Dermis blood vessel endothelial cell (primary cell): ENCODE measurements at regions not wholly inside any gene's neighbourhood (a gene's known extent, or its start where the extent isn't known, plus 50 kb on each side); places are given as distances from the start of the nearest gene placed in this dataset.

Source experiments
- DNase-seq: peaks from one replicate; pipeline ENCODE4 v3.0.0; 2010

DNA sequence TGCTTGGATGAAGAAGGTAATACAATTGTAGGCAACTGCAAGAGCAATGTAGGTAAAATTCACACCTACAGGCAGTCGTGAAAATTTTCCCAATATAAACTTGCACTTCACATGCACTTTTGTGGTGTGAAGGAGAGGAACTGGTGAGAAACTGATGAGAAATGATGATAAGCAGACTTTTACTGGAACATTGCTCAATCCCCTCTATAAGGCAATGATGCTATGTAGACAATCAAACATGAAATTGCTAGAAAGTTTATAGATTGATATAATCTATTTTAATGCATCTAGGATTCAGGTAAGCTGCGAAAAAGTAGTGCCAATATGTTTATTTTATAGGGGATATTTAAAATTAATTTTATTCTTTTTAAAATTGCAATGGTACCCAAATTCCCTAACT is 802.2 kb downstream of the KCNT2 start:
- DNase-seq, result no peak

DNA sequence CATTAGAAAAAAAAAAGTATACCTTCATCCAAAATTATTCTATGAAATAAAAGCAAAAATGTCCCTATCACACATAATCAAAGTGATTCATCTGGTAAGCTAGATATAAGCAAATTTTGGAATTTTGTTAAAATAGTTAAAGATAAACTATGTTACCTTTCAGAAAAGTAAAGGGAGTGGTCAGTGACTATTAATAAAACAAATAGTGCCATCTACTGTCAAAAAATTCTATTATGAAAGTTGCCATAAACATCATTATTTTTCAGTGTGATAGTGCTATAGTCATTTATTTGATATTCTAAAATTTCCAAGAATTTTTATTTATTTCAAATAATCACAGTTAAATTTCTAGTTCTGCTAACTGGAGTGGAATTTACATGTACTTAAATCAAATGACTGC is 803.7 kb downstream of the KCNT2 start:
- no peak for DNase-seq

DNA sequence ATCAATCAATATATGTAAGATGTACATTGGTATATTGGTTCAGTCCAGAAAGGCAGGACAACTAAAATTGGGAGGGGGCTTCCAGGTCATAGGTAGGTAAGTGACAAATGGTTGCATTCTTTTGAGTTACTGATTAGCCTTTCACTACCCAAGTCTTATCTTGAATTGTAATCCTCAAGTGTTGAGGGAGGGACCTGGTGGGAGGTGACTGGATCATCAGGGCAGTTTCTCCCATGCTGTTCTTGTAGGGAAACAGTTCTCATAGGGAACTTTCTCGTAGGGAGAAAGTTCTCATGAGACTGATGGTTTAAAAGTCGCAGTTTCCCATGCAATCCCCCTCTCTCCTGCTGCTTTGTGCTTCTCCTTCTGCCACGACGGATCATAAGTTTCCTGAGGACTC is 809.2 kb downstream of the KCNT2 start:
- DNase-seq, result no peak

DNA sequence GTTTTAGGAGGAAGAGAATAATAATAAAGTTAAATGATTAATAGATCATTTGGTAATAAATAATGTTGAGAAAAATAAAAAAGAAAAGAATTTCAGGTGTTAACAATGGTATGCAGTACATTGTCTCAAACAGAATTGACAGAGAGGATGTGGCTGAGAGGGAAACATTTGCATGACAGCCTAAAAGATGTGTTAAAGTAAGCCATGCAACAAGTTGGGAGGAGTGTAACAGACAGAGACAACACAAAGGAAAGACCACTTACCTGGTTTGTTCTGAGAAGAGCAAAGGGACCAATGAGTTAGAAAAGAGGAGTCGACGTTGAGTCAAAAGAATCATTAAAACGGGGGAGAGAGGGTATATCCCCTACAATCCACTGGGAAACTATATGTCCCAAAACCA is 814.0 kb downstream of the KCNT2 start:
- DNase-seq, result no peak

DNA sequence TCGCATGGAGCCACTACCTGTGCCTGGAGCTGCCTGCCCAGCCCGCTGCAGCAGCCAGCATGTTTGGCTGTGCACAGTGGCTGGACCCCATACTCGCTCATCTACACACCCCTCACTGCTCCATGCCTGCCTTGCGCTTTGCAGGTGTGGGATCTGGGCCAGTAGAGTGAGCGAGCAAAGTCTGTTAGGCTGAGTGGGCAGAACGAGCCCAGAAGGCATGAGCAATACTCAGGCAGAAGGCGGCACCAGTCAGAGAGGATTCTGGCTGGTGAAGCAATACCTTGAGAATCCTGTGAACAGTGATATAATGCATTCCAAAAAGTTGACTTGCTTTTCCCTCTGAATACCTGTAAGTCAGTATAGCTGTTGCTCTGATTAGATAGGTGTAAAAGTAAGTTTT is 816.4 kb downstream of the KCNT2 start:
- no peak for DNase-seq

DNA sequence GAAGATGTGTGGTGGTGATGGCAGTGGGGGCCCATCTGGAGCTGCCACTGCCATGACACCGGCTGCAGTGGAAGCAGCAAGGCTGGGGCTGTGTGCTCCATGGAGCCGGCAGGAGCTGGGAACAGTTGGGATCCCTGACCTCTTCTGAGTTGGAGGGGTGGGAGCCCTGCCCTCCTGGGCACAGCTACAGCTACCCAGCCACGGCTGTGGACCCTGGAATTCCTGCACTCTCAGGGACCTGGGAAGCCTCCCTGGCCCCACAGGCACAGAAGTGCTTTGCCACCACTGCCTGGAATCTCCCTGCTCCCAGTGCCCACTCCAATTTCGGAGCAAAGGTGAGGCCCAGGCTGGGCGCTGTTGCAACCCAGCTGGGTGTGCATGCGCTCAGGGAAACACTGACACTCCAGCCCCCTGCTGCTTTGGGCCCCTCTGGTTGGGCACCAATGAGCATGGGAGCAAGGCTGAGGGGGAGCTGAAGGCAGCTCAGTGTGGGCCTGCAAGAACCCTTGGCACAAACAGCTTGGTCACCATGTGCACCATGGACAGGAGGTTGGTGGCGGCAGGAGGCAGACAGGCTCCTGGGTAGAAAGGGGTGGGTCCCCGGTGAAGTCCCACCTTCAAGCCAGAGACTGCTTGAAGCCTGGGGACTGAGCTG is 817.6 kb downstream of the KCNT2 start:
- no peak for DNase-seq

DNA sequence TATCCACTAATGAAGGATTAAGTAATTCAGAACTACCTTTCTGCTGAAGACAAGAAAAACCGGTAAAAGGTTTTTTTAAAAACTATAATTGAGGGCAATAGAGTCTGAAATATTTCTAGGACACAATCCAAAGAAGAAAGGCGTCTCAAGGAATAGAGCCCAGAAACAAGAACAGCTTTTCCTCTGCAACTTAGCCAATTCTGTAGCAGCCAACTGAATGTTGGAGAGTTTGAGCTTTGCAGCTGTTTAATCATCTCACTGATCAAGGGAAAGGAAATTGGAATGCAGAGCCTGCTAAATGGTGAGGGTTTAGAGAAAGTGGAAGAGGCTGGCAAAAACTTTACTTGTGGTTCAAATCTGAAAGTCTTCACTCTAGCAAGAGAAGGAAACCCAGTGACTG is 818.9 kb downstream of the KCNT2 start:
- DNase-seq, result no peak

DNA sequence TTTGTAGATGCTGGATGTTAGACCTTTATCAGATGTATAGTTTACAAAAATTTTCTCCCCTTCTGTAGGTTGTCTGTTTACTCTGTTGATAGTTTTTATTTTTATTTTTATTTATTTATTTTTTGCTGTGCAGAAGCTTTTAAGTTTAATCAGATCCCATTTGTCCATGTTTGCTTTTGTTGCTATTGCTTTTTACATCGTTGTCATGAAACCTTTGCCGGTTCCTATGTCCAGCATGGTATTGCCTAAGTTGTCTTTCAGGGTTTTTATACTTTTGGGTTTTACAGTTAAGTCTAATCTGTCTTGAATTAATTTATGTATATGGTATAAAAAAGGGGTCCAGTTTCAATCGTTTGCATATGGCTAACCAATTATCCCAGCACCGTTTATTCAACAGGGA is 819.5 kb downstream of the KCNT2 start:
- no peak for DNase-seq

DNA sequence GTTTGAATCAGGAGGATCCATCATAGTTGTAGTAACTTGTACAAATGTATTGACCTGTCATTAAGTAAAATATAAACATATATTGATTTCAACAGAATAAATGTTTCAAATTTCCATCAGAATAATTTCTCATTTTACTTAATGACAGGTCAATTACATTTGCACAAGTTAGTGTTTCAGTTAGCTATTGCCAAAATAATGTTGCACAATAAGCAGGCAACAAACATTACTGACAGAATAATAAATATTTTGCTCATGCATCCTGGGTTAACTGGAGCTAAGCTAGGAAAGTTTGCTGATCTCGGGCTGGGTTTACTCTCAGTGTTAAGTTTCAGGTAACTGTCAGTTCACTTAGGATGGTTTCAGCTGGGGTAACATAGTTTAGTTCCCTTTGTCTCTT is 822.4 kb downstream of the KCNT2 start:
- no peak for DNase-seq

DNA sequence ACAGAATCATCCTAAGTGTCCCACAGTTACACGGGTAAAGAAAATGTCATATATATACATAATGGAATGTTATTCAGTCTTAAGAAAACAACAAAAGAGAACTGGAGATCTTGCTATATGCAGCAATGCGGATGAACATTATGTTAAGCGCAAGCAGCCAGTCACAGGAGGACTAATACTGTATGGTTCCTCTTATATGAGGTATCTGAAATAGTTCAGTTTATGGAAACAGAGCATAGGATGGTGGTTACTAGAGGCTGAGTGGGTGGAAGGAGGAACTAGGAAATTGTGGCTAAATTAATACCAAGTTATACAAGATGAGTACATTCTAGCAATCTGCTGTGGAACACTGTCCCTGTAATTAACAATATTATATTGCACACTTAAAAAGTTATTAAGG is 834.3 kb downstream of the KCNT2 start:
- DNase-seq, result no peak

DNA sequence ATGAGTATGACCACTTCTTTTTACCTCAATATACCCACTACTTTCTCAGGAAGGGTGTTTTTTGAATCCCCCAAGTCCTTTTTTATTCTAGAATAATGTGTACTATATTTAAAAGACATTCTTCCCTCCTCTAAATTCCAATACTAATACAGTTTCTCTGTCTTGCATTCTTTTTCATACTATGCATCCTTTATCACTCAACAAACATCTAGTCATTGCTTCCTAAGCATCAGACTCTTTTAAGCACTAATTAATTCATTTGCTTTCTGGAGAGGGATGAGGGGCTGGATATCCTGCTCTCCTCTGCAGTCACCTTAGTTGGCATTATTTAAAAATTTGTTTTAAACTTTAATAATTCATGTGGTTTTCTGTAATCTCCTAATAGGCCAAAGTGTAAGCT is 838.8 kb downstream of the KCNT2 start:
- DNase-seq, result no peak

DNA sequence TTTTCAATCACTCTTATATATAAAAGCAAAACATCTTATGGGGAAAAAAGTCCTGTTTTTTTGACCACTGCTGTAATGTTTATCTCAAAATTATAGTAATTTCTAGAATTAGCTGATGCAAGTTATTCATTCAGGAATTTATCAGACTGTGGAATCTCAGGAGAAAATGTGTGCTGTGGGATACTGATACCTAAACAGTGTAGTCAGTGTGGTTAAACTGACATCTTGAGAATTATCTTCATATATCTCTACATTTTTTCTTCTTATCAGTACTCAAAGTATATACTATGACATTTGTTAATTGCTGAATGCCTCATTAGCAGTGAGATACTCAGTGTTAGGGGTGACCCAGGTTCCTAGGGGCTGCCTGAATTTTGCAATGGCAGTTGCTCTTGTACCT is 839.3 kb downstream of the KCNT2 start:
- DNase-seq, result no peak

DNA sequence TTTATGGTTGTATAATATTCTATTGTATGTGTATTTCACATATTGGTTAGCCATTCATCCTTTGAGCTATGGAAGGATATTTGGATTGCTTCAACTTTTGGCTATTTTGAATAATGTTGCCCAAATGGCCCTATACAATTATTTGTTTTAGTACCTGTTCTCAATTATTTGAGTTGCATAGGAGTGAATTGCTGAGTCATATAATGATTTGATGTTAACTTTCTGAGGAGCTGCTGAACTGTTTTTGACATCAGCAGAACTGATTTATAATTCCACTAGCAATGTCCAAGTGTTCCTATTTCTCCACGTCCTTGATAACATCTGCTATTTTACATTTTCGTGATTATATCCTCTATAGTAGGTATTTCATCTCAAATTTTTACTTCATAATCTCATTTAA is 839.9 kb downstream of the KCNT2 start:
- DNase-seq, result no peak

DNA sequence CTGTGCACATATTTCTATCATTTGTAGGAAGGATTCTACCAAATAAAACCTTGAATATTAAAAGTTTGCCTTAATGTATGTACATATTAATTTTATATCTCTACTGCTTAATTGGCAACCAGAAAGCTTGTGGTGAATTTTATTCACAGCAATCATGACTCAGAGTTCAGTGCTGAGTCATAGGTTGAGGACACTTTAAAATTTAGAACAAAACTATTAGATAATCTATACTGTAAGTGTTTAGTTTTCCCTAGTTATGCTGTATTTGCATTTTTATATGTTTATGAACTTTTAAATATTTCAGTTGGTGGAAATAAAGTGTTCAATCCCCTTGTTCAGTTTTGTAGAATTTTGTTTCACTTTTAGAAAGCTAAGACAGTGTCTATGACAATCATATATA is 841.5 kb downstream of the KCNT2 start:
- DNase-seq, result no peak

DNA sequence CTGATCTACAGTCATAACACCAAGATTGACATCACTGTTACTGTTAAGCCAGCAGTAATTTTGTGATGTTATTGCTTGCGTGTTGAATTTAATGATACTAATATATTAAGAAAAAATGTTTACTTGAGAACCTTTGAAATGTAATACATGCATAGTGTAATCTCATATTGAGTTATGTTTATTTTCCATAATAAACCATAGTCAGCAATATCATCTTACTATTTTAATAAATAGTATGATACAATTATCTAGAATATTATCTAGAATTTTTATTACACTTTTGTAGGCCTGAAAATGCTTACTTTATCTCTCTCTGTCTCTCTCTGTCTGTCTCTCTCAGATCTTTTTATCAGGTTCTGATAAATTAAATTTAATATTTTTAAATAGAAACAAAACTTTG is 843.1 kb downstream of the KCNT2 start:
- no peak for DNase-seq

DNA sequence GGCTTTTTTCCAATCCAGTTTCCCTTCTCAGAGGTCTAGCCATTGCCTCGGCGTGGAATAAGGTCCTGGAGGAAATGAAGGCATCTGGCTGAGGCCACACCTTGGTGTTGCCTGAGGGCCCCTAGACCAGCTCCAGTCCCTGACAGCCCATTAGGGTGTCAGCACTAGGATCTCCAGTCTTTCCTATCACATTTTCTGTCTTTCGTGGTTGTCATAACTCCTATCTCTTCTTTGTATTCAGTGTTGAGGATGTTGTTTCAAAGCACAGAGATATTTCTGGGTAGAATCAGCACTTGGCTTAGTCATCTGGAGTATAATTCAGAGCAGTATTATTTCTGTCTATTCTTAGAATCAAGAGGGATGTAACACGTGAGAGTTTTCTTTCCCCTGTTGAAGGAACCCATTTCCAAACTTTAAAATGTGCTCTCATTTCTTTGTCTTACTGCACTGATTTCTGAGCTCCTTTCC is 844.3 kb downstream of the KCNT2 start:
- DNase-seq, result no peak

DNA sequence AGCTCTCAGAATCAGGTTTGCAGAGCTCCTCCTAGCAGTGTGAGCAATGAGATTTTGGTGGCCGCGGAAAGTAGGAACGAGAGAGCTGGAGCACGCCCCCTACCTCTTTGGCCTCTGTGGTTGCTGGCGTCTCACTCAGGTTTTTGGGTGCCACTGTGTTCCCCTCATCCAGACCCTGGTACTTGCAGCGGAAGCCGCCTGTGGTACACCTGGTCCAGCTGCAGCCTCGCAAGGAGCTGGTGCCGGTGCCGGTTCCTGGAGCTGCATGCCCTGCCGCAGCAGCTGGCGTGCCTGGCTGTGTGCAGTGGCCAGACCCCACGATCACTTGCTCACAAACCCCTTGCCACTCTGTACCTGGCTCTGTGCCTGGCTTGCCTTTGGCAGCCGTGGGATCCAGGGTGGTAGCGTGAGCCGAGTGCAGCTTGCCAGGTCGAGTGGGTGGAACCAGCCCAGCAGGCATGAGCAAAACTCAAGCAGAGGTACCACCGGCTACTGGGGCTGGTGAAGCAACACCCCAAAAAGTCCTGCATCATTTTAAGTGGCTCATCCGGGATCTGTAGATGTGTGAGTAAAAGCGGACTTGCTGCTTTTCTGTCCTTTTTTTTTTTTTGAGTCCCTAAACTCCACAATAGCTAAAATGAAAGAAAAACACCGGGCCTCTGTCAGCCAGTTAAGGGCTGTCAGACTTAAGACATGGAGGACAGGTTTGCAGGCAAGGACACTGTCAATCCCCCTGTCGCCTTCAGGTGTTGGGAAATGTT is 844.9 kb downstream of the KCNT2 start:
- DNase-seq, result no peak

DNA sequence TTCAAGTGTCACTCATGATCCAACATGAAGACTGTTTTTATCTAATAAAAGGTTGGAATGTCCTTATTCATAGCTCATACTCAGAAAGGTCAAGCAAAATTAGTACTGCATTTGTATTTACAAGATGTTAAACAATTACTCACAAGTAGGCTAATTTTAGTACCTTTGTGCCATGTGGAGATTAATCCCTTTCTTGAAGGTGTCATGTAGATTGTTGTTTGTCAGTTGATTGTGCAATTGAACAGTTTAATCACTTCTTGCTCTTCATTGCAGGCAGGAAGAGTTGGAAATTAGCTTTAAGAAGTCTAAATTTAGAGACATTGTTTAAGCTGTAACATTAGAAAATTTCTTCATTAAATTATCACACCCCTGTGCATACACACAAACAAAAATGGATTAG is 847.1 kb downstream of the KCNT2 start:
- DNase-seq, result no peak

DNA sequence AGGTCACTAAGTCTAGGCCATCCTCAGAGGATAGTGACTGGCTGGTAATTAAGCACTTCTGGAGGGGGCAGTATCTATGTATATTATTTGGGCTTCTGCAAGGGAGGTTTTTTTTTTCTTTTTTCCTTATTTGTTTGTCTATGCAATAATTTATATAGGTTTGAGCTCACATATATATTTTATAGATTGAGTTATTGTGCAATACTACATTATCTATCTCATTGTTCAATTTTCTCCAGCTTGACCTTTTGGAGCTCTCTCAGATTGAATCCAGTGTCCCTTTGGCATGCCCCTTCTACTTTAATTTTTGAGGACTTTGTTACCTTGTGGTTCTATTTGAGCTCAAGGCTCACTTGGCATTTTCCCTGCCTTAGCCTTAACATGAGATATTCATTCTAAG is 852.1 kb downstream of the KCNT2 start:
- no peak for DNase-seq

DNA sequence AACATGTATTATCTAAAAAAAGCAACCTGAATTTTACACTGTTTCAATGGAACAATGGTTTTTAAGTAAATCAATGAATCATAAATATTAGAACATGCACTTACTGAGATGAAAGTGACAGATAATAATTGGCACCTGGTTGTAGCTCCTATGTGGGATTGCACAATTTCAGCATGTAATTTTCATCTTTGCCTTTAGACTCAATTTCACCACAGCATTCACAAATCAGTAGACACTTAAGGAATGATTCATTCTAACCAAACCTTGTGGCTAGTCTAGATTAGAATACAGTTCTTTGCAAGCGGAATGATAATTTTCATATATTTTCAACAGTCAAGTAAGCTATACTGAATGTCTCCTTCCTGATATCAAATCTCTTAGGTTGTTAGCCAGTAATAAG is 853.4 kb downstream of the KCNT2 start:
- DNase-seq, result no peak

DNA sequence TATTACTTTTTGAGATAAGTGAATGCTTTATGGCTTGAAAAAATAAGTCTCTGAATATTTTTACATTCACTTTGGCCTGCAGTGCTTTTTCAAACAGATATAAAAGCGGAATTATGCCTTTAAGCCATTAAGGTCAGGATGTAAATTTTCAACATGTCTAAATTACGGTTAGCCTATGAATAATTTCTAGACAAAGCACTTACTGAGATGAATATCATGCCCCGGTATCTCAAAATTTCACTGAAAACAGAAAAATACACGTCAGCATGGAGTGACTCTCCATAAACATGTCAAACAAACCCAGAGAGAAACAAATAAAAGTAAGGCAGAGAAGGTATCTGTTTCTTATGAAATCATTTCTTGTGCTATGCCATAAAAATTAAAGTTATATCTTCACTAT is 853.9 kb downstream of the KCNT2 start:
- DNase-seq, result no peak

DNA sequence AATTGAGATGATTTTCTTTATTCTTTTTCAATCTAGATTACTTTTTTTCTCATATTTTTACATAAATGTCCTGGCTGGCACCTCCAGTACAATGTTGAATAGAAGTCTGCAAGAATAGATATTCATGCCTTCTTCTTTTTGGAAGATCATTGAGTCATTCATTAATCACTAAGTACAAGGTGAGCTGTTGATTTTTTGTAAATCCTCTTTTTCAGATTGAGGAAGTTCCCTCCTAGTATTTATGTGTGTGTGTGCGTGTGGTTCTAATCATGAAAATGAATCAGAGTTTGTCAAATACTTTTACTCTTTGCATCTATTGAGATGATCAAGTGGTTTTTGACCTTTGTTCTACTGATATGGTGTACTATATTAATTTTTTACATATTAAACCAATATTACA is 859.3 kb downstream of the KCNT2 start:
- DNase-seq, result no peak

DNA sequence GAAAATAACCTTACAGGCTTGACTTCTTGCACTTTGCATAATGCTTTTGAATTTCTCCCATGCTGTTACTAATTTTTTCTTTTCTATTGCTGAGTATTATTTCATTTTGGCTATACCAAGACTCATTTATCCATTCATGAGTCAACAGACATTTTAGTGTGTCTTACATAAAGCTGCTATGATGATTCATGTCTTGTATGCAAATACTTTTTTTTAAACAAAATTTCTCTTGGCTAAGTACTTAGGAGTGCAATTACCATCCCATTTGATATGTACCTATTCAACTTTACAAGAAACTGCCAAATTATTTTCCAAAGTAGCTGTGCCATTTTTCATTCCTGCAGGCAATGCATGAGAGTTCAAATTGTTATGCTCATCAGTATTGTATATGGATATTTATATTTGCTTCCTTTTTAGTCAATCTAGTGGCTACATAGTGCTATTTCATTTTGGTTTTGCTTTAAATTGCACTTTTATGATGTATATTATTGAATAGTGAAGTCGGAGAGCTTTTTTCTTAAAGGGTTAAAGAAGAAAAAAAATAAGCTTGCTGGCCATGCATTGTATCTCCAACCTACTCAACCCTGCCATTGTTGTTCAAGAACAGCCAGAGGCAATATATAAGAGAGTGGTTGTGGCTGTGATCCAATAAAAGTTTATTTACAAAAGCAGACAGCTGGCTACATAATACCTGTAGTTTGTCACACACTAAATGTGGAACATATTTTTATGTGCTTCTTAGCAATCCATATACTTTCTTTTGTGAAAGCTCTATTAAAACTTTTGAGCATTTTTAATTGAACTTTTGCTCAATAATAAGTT is 862.8 kb downstream of the KCNT2 start:
- DNase-seq, result no peak

DNA sequence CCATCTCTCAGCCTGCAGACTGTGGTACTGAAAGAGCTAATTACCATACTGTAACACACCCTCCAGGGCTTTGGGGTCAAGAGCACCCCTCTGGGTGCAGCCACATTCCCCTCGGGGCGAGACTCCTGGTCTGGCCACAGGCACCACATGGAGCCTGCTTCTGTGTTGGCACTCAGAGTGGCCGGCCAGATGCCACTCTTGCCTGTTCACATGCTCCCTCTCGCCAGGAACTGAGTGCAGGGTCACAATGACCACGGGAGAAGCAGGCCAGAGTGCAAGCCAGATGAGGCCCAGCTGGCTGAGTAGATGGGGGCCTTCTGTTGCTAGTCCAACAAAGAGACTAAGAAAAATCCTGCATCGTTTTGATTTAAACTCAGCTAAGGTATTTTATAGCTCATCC is 864.0 kb downstream of the KCNT2 start:
- DNase-seq, result no peak
